ENCODE measurements at regions not wholly inside any gene's neighbourhood (a gene's known extent, or its start where the extent isn't known, plus 50 kb on each side); places are given as distances from the start of the nearest gene placed in this dataset.

GRCh38 chr3:67311440-67311839 lies 313.3 kb downstream of the KBTBD8 start:
- ATAC-seq (no peak), DNase-seq (no peak)
- H3K27me3 Mint-ChIP-seq (ENCODE audit: low read depth): no peaks in the 10 kb centered on the region
- H3K36me3 Mint-ChIP-seq (ENCODE audit: insufficient read depth): no peaks in the 10 kb centered on the region
- H3K9me3 Mint-ChIP-seq: no peaks in the 10 kb centered on the region
- H3K4me1 Mint-ChIP-seq (ENCODE audit: low read depth): no peaks in the 10 kb centered on the region
- H3K4me3 Mint-ChIP-seq: no peak overlapping the region

GRCh38 chr3:67312155-67312554 lies 314.0 kb downstream of the KBTBD8 start:
- Mint-ChIP-seq H3K4me3 (no peak overlapping the region), H3K9me3 (no peaks in the 10 kb centered on the region), H3K4me1 (ENCODE audit: low read depth) (no peaks in the 10 kb centered on the region), H3K27me3 (ENCODE audit: low read depth) (no peaks in the 10 kb centered on the region), H3K36me3 (ENCODE audit: insufficient read depth) (no peaks in the 10 kb centered on the region)
- DNase-seq (no peak), ATAC-seq (no peak)

GRCh38 chr3:67318162-67318561 lies 320.1 kb downstream of the KBTBD8 start:
- no peaks in the 10 kb centered on the region for H3K36me3 Mint-ChIP-seq (ENCODE audit: insufficient read depth)
- peaks cover 3% of the 10 kb centered on the region for H3K27me3 Mint-ChIP-seq (ENCODE audit: low read depth)
- no peaks in the 10 kb centered on the region for H3K4me1 Mint-ChIP-seq (ENCODE audit: low read depth)
- no peak for DNase-seq
- ATAC-seq: no peak
- no peak overlapping the region for H3K4me3 Mint-ChIP-seq
- peaks cover 10% of the 10 kb centered on the region for H3K9me3 Mint-ChIP-seq

- peaks cover under 1% of the 10 kb centered on the region for H3K4me1 Mint-ChIP-seq (ENCODE audit: low read depth)
- no peak for DNase-seq
- no peak for ATAC-seq
Measured at GRCh38 chr3:67324554-67324953, 326.4 kb downstream of the KBTBD8 start.

More at GRCh38 chr3:67324554-67324953, 326.4 kb downstream of the KBTBD8 start:
- no peaks in the 10 kb centered on the region for H3K36me3 Mint-ChIP-seq (ENCODE audit: insufficient read depth)
- no peak overlapping the region for H3K4me3 Mint-ChIP-seq
- peaks cover 10% of the 10 kb centered on the region for H3K9me3 Mint-ChIP-seq
- peaks cover 3% of the 10 kb centered on the region for H3K27me3 Mint-ChIP-seq (ENCODE audit: low read depth)
